DOHH2 (cell line): ENCODE measurements at regions not wholly inside any gene's neighbourhood (a gene's known extent, or its start where the extent isn't known, plus 50 kb on each side); places are given as distances from the start of the nearest gene placed in this dataset.

Experiments used
- H3F3A ChIP-seq: fragments of 200-600 bp; sonication (generic), shearing (Covaris generic); 2 replicates; pipeline ENCODE4 v1.6.0; 2016; ENCODE audit warnings: antibody characterized with exemption, mild to moderate bottlenecking; ENCODE audit not compliant: control insufficient read depth, insufficient read depth
- H3K27ac ChIP-seq: fragments of 200-600 bp; sonication (generic); 2 replicates; pipeline ENCODE4 v1.5.1; 2014; ENCODE audit warnings: low read depth, mild to moderate bottlenecking, low read length, moderate library complexity
- H3K27me3 ChIP-seq: fragments of 200-600 bp; sonication (generic); 2 replicates; pipeline ENCODE4 v1.6.1; 2014; ENCODE audit warnings: mild to moderate bottlenecking, low read length, mixed read lengths; ENCODE audit not compliant: control insufficient read depth
- H3K36me3 ChIP-seq: fragments of 200-600 bp; sonication (generic); 2 replicates; pipeline ENCODE4 v1.6.1; 2014; ENCODE audit warnings: mild to moderate bottlenecking, low read length, moderate library complexity, mixed read lengths; ENCODE audit not compliant: control insufficient read depth
- H3K4me1 ChIP-seq: fragments of 200-600 bp; sonication (generic); 2 replicates; pipeline ENCODE4 v1.6.1; 2014; ENCODE audit warnings: mild to moderate bottlenecking, low read length, mixed read lengths; ENCODE audit not compliant: control insufficient read depth
- H3K4me2 ChIP-seq: fragments of 200-600 bp; sonication (generic); 2 replicates; pipeline ENCODE4 v1.6.0; 2014; ENCODE audit warnings: mild to moderate bottlenecking, low read length, moderate library complexity
- H3K4me3 ChIP-seq: fragments of 200-600 bp; sonication (generic); 2 replicates; pipeline ENCODE4 v1.5.1; 2014; ENCODE audit warnings: mild to moderate bottlenecking, low read length, mixed read lengths
- H3K79me2 ChIP-seq: fragments of 200-600 bp; sonication (generic); 2 replicates; pipeline ENCODE4 v1.6.1; 2014; ENCODE audit warnings: mild to moderate bottlenecking, low read length, mixed read lengths; ENCODE audit not compliant: control insufficient read depth
- H3K9me2 ChIP-seq: fragments of 200-600 bp; sonication (generic); replicated peaks from 2 replicates; pipeline ENCODE4 v1.6.1; 2014; ENCODE audit warnings: mild to moderate bottlenecking, low read length, mixed read lengths; ENCODE audit not compliant: control insufficient read depth
- H3K9me3 ChIP-seq: fragments of 200-600 bp; sonication (generic); 2 replicates; pipeline ENCODE4 v1.6.1; 2014; ENCODE audit warnings: antibody characterized with exemption, low read length, mixed read lengths; ENCODE audit not compliant: control insufficient read depth, insufficient read depth
- H4K20me1 ChIP-seq: fragments of 200-600 bp; sonication (generic); 2 replicates; pipeline ENCODE4 v1.6.0; 2014; ENCODE audit warnings: low read depth, mild to moderate bottlenecking, antibody characterized with exemption, low read length, moderate library complexity; ENCODE audit not compliant: control insufficient read depth, insufficient read depth
- CTCF ChIP-seq: fragments of 200-600 bp; sonication (generic); IDR thresholded peaks from one replicate; pipeline ENCODE4 v1.5.1; 2014; ENCODE audit warnings: antibody characterized with exemption, mild to moderate bottlenecking, low read depth, low read length; ENCODE audit not compliant: poor library complexity, severe bottlenecking
- EZH2phosphoT487 ChIP-seq: fragments of 200-600 bp; sonication (generic); IDR thresholded peaks from 2 replicates; pipeline ENCODE4 v1.6.1; 2017; ENCODE audit warnings: borderline replicate concordance, mild to moderate bottlenecking, antibody characterized with exemption, low read length, moderate library complexity, mixed read lengths

DNA sequence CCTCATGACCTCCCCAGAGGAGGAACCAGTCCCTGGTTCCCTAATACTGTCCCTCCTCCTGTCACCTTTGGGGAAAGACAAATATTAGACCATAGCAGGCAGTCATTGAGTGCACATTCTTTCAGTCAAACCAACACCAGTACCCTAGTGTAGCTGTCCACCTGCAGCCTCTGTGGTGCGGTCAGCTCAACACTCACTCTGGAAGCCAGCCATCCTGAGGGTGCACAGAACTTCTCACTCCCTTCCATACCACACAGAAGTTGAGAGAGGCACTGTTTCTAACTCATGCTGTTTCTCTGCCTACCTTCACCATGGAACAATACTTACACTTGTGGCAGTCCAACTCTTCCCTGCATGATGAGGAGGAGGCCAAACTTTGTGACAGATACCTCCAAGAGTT lies 175.6 kb upstream of the FOXN2 start:
- H3K4me3 ChIP-seq = no peak overlapping the region
- no peak overlapping the region for H3K27ac ChIP-seq
- H3K9me3 ChIP-seq = no peaks in the 10 kb centered on the region
- no peaks in the 10 kb centered on the region for H3K9me2 ChIP-seq
- H3K4me1 ChIP-seq = no peaks in the 10 kb centered on the region
- no peaks in the 10 kb centered on the region for H3K79me2 ChIP-seq
- no peaks in the 10 kb centered on the region for H3K36me3 ChIP-seq
- TF ChIP-seq CTCF (no peak), EZH2phosphoT487 (no peak)
- H3K27me3 ChIP-seq = peaks cover 5% of the 10 kb centered on the region; the same call in 1 of the 2 replicates
- H3K4me2 ChIP-seq = no peak overlapping the region
- H3F3A ChIP-seq = no peaks in the 10 kb centered on the region
- H4K20me1 ChIP-seq = no peaks in the 10 kb centered on the region

- Histone ChIP-seq H3K9me3 (no peaks in the 10 kb centered on the region), H3K36me3 (no peaks in the 10 kb centered on the region), H3K9me2 (no peaks in the 10 kb centered on the region), H3K79me2 (no peaks in the 10 kb centered on the region), H3K4me2 (no peak overlapping the region), H4K20me1 (no peaks in the 10 kb centered on the region), H3K4me1 (no peaks in the 10 kb centered on the region), H3K27me3 (no peaks in the 10 kb centered on the region; the same call in 1 of the 2 replicates), H3F3A (no peaks in the 10 kb centered on the region), H3K27ac (no peak overlapping the region), H3K4me3 (no peak overlapping the region)
- no peak for TF ChIP-seq EZH2phosphoT487
Measured at GRCh38 chr2:48140586-48140985, 173.9 kb upstream of the FOXN2 start.

GRCh38 chr2:48144777-48145176 lies 169.7 kb upstream of the FOXN2 start:
- no peaks in the 10 kb centered on the region for H3K36me3 ChIP-seq
- no peak overlapping the region for H3K4me3 ChIP-seq
- TF ChIP-seq EZH2phosphoT487 (no peak), CTCF (no peak)
- H3K9me3 ChIP-seq = no peaks in the 10 kb centered on the region
- no peak overlapping the region for H3K27ac ChIP-seq
- H3F3A ChIP-seq = no peaks in the 10 kb centered on the region
- no peaks in the 10 kb centered on the region for H3K9me2 ChIP-seq
- no peaks in the 10 kb centered on the region for H3K27me3 ChIP-seq
- no peaks in the 10 kb centered on the region for H3K79me2 ChIP-seq
- H3K4me2 ChIP-seq = no peak overlapping the region
- no peaks in the 10 kb centered on the region for H3K4me1 ChIP-seq
- H4K20me1 ChIP-seq = no peaks in the 10 kb centered on the region

DNA sequence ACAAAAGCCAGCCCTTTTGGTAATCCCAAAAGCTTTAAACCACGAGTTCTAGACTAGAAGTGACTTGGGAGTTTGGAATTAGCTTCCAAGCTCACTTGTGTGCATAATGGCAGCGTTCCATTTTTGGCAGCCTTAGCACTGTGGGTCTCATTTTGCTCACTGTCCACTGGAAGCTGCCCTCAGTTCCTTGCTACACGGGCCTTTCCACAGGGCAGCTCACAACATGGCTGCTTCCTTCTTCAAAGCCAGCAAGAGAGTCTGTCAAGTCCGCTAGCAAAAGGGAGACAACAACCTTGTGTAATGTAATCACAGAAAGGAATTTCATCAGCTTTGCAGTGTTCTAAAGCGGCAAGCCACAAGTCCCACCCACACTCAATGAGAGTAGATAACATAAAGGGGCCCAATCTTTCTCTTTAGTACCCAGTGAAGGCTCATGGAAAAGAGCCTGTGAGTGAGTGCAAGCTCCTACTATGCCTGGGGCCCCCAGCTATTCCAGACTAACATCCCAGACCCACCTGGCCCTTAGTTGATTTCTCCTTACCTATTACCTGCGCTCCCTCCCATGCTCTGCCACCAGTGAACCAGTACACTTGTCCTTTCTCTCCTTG lies 168.5 kb upstream of the FOXN2 start:
- H3K4me2 ChIP-seq = no peak overlapping the region
- H3K27me3 ChIP-seq = peaks cover 1% of the 10 kb centered on the region
- TF ChIP-seq CTCF (no peak), EZH2phosphoT487 (no peak)
- no peak overlapping the region for H3K4me3 ChIP-seq
- H3K27ac ChIP-seq = no peak overlapping the region
- no peaks in the 10 kb centered on the region for H3K9me3 ChIP-seq
- H4K20me1 ChIP-seq = no peaks in the 10 kb centered on the region
- H3K79me2 ChIP-seq = no peaks in the 10 kb centered on the region
- H3F3A ChIP-seq = no peaks in the 10 kb centered on the region
- no peaks in the 10 kb centered on the region for H3K9me2 ChIP-seq
- H3K36me3 ChIP-seq = no peaks in the 10 kb centered on the region
- no peaks in the 10 kb centered on the region for H3K4me1 ChIP-seq
